Nephron progenitor cell (in vitro differentiated cells): ENCODE measurements at regions not wholly inside any gene's neighbourhood (a gene's known extent, or its start where the extent isn't known, plus 50 kb on each side); places are given as distances from the start of the nearest gene placed in this dataset.
"Not testable (repeated sequence)": the region's sequence is repeated elsewhere in the genome, so short reads cannot be mapped to it uniquely, and the experiment has no call there.

ENCODE experiments used
- DNase-seq: peaks from one replicate; pipeline ENCODE4 v3.0.0; 2021
- H3K27ac Mint-ChIP-seq: 2 replicates; pipeline ENCODE4 v1.8.0; 2021; ENCODE audit warnings: mild to moderate bottlenecking, moderate library complexity, mixed read lengths
- H3K27me3 Mint-ChIP-seq: 2 replicates; pipeline ENCODE4 v1.8.0; 2021; ENCODE audit warnings: mild to moderate bottlenecking, low read depth, mixed read lengths; ENCODE audit not compliant: poor library complexity
- H3K36me3 Mint-ChIP-seq: 2 replicates; pipeline ENCODE4 v1.8.0; 2021; ENCODE audit warnings: low read depth, mixed read lengths
- H3K4me1 Mint-ChIP-seq: 2 replicates; pipeline ENCODE4 v1.8.0; 2021; ENCODE audit warnings: mixed read lengths
- H3K4me3 Mint-ChIP-seq: 2 replicates; pipeline ENCODE4 v1.8.0; 2021; ENCODE audit warnings: mild to moderate bottlenecking, moderate library complexity, mixed read lengths
- H3K9me3 Mint-ChIP-seq: 2 replicates; pipeline ENCODE4 v1.8.0; 2021; ENCODE audit warnings: mild to moderate bottlenecking, moderate library complexity, mixed read lengths
- CTCF ChIP-seq: fragments of 200-600 bp; sonication (generic); IDR thresholded peaks from 2 replicates; pipeline ENCODE4 v1.5.0; 2021; ENCODE audit warnings: antibody characterized with exemption

GRCh38 chr7:106443156-106443555 is 158.4 kb upstream of the NAMPT start:
- no peak overlapping the region for H3K4me3 Mint-ChIP-seq
- no peak overlapping the region for H3K27ac Mint-ChIP-seq
- H3K9me3 Mint-ChIP-seq, result peaks cover 15% of the 10 kb centered on the region
- H3K36me3 Mint-ChIP-seq, result no peaks in the 10 kb centered on the region
- no peaks in the 10 kb centered on the region for H3K4me1 Mint-ChIP-seq
- DNase-seq, result no peak
- H3K27me3 Mint-ChIP-seq, result peaks cover 5% of the 10 kb centered on the region
- TF ChIP-seq CTCF, result no peak

- Mint-ChIP-seq H3K27ac (no peak overlapping the region), H3K36me3 (no peaks in the 10 kb centered on the region), H3K9me3 (peaks cover 21% of the 10 kb centered on the region), H3K4me1 (no peaks in the 10 kb centered on the region), H3K27me3 (peaks cover 5% of the 10 kb centered on the region), H3K4me3 (no peak overlapping the region)
- no peak for TF ChIP-seq CTCF
- no peak for DNase-seq
Observed at GRCh38 chr7:106442476-106442875, 157.7 kb upstream of the NAMPT start.

GRCh38 chr7:106441343-106441742 is 156.6 kb upstream of the NAMPT start:
- not testable (repeated sequence) for H3K4me1 Mint-ChIP-seq, H3K27ac Mint-ChIP-seq, H3K4me3 Mint-ChIP-seq, H3K36me3 Mint-ChIP-seq, DNase-seq, H3K27me3 Mint-ChIP-seq
- peaks cover 27% of the 10 kb centered on the region for H3K9me3 Mint-ChIP-seq

GRCh38 chr7:106436933-106437332 is 152.2 kb upstream of the NAMPT start:
- H3K27ac Mint-ChIP-seq, H3K36me3 Mint-ChIP-seq, H3K4me3 Mint-ChIP-seq, DNase-seq, H3K27me3 Mint-ChIP-seq, H3K4me1 Mint-ChIP-seq: not testable (repeated sequence)
- peaks cover 33% of the 10 kb centered on the region for H3K9me3 Mint-ChIP-seq

- no peak for TF ChIP-seq CTCF
- Mint-ChIP-seq H3K27me3 (no peaks in the 10 kb centered on the region), H3K9me3 (peaks cover 20% of the 10 kb centered on the region), H3K4me3 (no peak overlapping the region), H3K27ac (no peak overlapping the region), H3K36me3 (no peaks in the 10 kb centered on the region), H3K4me1 (no peaks in the 10 kb centered on the region)
- DNase-seq, result no peak
Observed at GRCh38 chr7:106433377-106433776, 148.6 kb upstream of the NAMPT start.

- no peak for DNase-seq
- Mint-ChIP-seq H3K27me3 (no peaks in the 10 kb centered on the region), H3K4me3 (no peak overlapping the region), H3K9me3 (peaks cover 5% of the 10 kb centered on the region), H3K4me1 (no peaks in the 10 kb centered on the region), H3K27ac (no peak overlapping the region), H3K36me3 (no peaks in the 10 kb centered on the region)
- no peak for TF ChIP-seq CTCF
Observed at GRCh38 chr7:106430535-106431455, 146.0 kb upstream of the NAMPT start.

GRCh38 chr7:106430103-106430502 is 145.3 kb upstream of the NAMPT start:
- no peak for TF ChIP-seq CTCF
- Mint-ChIP-seq H3K27me3 (no peaks in the 10 kb centered on the region), H3K36me3 (no peaks in the 10 kb centered on the region), H3K4me1 (peaks cover 1% of the 10 kb centered on the region), H3K4me3 (no peak overlapping the region), H3K27ac (no peak overlapping the region), H3K9me3 (peaks cover 5% of the 10 kb centered on the region)
- DNase-seq, result no peak
